ENCODE measurements at regions not wholly inside any gene's neighbourhood (a gene's known extent, or its start where the extent isn't known, plus 50 kb on each side); places are given as distances from the start of the nearest gene placed in this dataset.

GRCh38 chr9:88837731-88838130 is 153.5 kb upstream of the S1PR3 start:
- TF ChIP-seq CEBPB (IDR thresholded peaks at IDR 0.05) (no peak), TEAD4 (IDR thresholded peaks at IDR 0.05) (no peak), EGR1 (IDR thresholded peaks at IDR 0.05) (no peak)

GRCh38 chr9:88852794-88853193 is 138.5 kb upstream of the S1PR3 start:
- TF ChIP-seq TEAD4 (IDR thresholded peaks at IDR 0.05) (no peak), CREB1 (IDR thresholded peaks at IDR 0.05; ENCODE audit: low read depth) (no peak), REST (IDR thresholded peaks at IDR 0.05; ENCODE audit: low read depth) (no peak), EGR1 (IDR thresholded peaks at IDR 0.05) (no peak), CEBPB (IDR thresholded peaks at IDR 0.05) (no peak), FOXM1 (IDR thresholded peaks at IDR 0.05; ENCODE audit: borderline replicate concordance, low read depth) (no peak)

- TF ChIP-seq REST (IDR thresholded peaks at IDR 0.05; ENCODE audit: low read depth) (no peak), RAD21 (IDR thresholded peaks at IDR 0.05; ENCODE audit: low read depth) (no peak), FOXM1 (IDR thresholded peaks at IDR 0.05; ENCODE audit: borderline replicate concordance, low read depth) (no peak), ZBTB7A (IDR thresholded peaks at IDR 0.05; ENCODE audit: low read depth) (no peak), YY1 (IDR thresholded peaks at IDR 0.05; ENCODE audit: low read depth) (no peak), MAX (IDR thresholded peaks at IDR 0.05) (no peak), TCF12 (IDR thresholded peaks at IDR 0.05; ENCODE audit: low read depth) (no peak), EGR1 (IDR thresholded peaks at IDR 0.05) (no peak), CREB1 (IDR thresholded peaks at IDR 0.05; ENCODE audit: low read depth) (no peak), NFIC (IDR thresholded peaks at IDR 0.05) (no peak), TEAD4 (IDR thresholded peaks at IDR 0.05) (no peak), TAF1 (IDR thresholded peaks at IDR 0.05; ENCODE audit: low read depth) (no peak), EP300 (IDR thresholded peaks at IDR 0.05; ENCODE audit: borderline replicate concordance) (no peak), USF1 (IDR thresholded peaks at IDR 0.05) (no peak), CEBPB (IDR thresholded peaks at IDR 0.05) (no peak)
Measured at GRCh38 chr9:88870627-88871026, 120.6 kb upstream of the S1PR3 start.

GRCh38 chr9:88871669-88872068 is 119.6 kb upstream of the S1PR3 start:
- TF ChIP-seq EP300 (IDR thresholded peaks at IDR 0.05; ENCODE audit: borderline replicate concordance) (no peak), FOXM1 (IDR thresholded peaks at IDR 0.05; ENCODE audit: borderline replicate concordance, low read depth) (no peak), YY1 (IDR thresholded peaks at IDR 0.05; ENCODE audit: low read depth) (no peak), USF1 (IDR thresholded peaks at IDR 0.05) (no peak), REST (IDR thresholded peaks at IDR 0.05; ENCODE audit: low read depth) (no peak), TEAD4 (IDR thresholded peaks at IDR 0.05) (no peak), CREB1 (IDR thresholded peaks at IDR 0.05; ENCODE audit: low read depth) (no peak), TAF1 (IDR thresholded peaks at IDR 0.05; ENCODE audit: low read depth) (no peak), MAX (IDR thresholded peaks at IDR 0.05) (no peak), NFIC (IDR thresholded peaks at IDR 0.05) (no peak), TCF12 (IDR thresholded peaks at IDR 0.05; ENCODE audit: low read depth) (no peak), RAD21 (IDR thresholded peaks at IDR 0.05; ENCODE audit: low read depth) (no peak)

GRCh38 chr9:88872192-88872946 is 118.9 kb upstream of the S1PR3 start:
- TF ChIP-seq YY1 (IDR thresholded peaks at IDR 0.05; ENCODE audit: low read depth) = no peak
- TF ChIP-seq CEBPB (IDR thresholded peaks at IDR 0.05) = no peak
- TF ChIP-seq TAF1 (IDR thresholded peaks at IDR 0.05; ENCODE audit: low read depth) = no peak
- no peak for TF ChIP-seq REST (IDR thresholded peaks at IDR 0.05; ENCODE audit: low read depth)
- TF ChIP-seq TCF12 (IDR thresholded peaks at IDR 0.05; ENCODE audit: low read depth) = no peak
- TF ChIP-seq FOXM1 (IDR thresholded peaks at IDR 0.05; ENCODE audit: borderline replicate concordance, low read depth) = no peak
- TF ChIP-seq RAD21 (IDR thresholded peaks at IDR 0.05; ENCODE audit: low read depth) = no peak
- TF ChIP-seq ZBTB7A (IDR thresholded peaks at IDR 0.05; ENCODE audit: low read depth) = no peak
- TF ChIP-seq EP300 (IDR thresholded peaks at IDR 0.05; ENCODE audit: borderline replicate concordance) = no peak
- no peak for TF ChIP-seq EGR1 (IDR thresholded peaks at IDR 0.05)
